GM18867 (cell line): ENCODE measurements at regions not wholly inside any gene's neighbourhood (a gene's known extent, or its start where the extent isn't known, plus 50 kb on each side); places are given as distances from the start of the nearest gene placed in this dataset.
A peak's percentile ranks its signal among the peaks of the same experiment; 100 is the strongest.

ENCODE experiments used
- ATAC-seq: cut with Tn5 transposase; IDR thresholded peaks from one replicate; pipeline ENCODE4 v1.9.1; 2021; ENCODE audit warnings: mild to moderate bottlenecking, moderate library complexity; ENCODE audit not compliant: unreplicated experiment

DNA sequence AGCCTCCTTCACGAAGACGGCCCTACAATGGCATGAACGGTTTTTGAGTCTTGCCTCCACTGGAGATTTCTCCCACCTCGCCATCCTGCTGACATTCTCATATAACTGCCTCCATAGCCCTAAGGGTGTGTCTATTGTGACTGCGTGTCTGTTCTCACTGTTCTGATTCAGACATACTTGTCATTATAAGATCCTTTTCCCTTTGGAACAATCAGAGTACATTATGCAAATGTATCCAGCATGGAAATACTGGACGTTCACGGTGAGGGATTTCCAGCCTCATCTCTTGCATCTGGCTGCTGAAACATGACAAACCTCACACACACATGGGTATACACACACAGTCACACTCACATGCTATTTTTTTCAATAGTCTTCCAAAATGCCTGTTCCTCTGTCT, 402.1 kb downstream of the DIRAS2 start:
- no peak for ATAC-seq

DNA sequence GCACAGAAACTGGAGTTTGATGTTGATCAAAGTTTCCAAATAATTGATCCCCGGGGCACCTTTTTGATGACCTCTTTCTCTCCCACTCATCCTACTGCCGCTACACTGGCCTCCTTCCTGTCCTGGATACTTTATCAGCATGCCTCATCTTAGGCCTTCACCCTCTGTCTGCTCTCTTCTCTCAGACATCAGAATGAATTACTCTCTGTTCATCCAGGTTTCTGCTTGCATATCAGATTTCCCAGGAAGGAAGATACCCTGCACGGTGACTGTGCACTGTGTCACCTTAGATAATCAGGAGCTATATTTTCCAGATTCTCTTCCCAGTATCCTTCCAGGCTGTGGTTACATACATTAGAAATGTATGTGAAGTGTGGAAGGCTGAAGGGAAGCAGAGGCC, 397.0 kb downstream of the DIRAS2 start:
- ATAC-seq, result no peak

DNA sequence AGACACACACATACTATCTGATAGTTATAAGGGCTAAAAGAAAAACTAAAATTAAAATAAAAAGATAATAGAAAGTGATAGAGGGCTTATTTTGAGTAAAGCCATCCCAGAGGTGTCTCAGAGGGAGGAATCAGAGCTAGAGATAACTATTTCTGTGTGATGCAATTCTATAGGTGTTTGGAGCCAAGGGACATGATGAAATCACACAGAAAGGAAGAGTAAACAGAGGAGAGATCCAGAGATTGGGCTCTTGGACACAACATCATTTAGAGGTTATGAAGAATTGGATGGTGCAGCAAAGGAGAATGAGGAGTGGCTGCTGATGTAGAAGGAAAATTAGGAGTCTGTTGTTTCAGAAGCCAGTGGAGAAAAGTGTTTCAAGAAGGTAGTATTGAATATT, 393.5 kb downstream of the DIRAS2 start:
- ATAC-seq, result no peak

DNA sequence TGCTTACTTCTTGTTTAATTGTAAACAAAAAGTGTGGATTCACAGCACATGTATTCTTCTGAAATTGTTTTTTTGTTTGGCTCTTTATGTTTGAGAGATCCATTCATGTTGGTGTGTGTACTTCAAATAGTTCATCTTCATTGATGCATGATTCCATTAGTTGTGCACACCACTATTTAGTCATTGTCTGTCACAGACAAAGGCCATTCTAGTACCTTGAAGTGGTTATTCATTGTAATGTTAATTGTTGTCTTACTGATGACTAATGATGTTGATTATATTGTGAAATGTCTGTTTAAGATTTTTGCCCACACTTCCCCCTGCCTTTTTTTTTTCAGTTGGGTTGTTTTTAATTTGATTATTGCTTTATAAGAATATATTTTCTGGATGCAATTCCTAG, 391.3 kb downstream of the DIRAS2 start:
- ATAC-seq, result no peak

DNA sequence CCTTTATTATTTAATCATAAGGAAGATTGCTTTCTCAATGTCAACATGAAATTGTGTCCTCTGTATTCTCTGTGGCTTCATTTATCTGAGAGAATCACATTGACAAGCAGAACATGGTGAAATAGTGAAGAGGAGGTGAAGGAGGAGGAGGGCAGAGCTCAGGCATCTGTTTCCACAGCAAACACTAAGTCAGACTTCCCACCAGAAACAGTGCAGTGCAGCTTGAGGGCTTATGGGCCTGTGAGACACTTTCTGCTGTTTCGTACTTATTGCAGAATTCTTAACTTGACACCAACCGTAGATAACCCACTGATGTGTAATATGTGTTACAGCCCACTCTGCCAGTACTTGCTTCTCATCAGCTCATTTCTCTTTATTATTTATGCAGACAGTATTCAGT, 386.3 kb downstream of the DIRAS2 start:
- no peak for ATAC-seq

DNA sequence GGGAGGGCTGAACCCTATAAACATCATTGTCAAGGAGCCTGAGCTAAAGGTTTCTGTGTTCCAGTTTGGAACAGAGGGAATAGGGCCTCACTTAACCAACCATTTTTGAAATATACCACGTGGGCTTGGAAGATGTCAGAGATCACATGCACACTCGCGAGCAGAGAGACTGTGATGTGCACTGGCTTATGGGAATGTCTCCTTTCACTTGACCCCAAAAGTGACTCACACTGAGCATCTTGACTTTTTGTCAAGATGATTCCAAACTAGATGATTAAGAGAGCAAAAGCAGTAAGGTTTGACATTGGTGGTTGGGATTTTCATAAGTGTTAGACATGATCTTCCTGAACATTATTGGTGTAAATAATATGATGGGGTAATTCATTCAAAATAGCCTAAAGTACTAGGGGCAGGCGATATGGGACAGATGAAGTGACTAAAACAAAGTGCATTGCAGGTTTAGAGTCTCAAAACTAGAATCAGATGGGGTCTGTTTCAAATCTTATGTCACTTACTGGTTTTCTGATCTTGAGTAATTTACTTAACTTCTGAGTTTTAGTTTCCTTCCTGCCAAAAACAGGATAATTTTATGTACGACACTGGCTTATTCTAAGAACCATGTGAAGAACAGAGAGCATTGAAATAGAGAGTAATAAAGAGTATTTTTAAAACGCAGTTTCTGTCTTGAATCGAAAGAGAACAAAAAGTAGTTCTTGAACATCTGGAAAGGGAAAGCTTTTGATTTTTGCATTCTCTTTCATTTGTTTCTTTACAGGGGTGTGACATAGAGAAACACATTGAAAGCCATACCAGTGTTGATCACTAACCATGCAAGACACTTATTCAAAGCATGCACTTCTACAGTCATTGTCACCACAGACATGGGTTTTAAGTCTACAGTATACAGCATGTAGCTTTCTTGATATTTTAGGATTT, 383.0 kb downstream of the DIRAS2 start:
- peak; percentile 73 for ATAC-seq

DNA sequence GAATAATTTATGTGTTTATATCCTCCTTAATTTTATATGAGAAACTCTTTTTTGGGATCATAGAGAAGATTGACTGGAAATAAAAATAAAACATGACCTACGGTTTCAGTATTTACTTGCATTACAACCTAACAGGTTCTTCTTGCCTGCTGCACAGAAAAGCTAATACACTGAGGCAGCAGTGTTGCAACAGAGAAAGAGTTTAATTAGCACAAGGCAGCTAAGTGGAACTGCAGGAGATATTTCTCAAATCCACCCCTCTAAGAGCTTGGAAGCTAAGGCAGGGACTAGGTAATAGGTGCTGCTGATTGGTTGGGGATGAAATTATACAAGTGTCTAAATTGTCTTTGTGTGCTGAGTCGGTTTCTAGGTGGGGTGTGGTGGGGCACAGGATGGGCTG, 380.9 kb downstream of the DIRAS2 start:
- ATAC-seq, result no peak

DNA sequence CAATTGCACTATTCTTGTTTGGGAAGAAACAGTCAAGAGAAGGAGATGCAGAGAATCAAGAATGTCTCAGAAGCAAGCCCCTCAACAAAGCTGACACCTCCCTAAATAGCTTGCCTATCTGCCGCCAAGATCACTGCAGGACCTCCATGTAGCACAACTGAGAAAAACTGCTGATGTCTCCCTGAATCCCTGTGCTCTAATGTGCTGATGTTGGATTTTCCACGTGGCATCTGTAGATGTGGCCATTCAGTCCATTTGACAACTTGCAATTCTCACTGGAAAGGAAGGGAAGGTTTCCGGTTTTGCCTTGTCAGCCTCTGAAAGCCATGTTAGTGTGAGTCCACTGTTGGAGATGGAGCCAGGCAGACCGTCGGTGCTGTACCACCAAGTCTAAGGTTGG, 374.0 kb downstream of the DIRAS2 start:
- no peak for ATAC-seq

DNA sequence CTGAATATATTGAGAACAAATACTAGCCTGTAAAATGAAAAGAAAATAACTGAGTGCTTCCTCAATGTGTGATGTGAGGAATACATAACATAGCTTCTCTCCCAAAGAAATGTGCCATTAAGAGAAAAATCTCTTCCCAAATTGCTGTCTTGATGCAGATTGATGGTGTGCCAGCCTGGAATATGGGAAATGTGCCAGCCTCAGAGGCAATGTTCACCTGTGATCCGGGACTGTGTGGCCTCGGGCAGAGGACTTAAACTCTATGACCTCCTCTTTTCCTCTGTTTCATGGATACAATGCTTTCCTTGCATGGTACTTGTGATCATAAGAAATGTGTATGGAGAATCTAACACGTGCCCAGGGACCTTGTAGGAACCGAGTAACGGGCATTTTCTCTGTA, 370.9 kb downstream of the DIRAS2 start:
- no peak for ATAC-seq

DNA sequence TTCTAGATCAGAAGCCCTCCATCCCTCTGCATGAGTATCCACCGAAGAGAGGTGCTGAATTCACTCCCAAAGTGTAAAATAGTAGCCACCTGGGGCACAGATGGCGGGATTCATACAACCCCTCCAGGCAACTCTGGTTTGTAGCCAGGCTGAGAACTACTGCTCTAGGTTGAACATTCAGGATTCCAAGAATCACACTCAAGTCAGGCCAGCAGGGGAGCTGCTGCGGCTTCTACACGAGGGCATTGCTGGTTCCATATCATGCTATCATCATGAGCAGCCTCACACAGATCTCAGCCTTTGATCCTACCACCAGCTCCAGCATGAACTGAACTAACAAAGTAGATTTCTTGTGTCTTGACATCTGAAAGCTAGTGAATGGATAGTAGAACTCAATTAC, 367.9 kb downstream of the DIRAS2 start:
- no peak for ATAC-seq

DNA sequence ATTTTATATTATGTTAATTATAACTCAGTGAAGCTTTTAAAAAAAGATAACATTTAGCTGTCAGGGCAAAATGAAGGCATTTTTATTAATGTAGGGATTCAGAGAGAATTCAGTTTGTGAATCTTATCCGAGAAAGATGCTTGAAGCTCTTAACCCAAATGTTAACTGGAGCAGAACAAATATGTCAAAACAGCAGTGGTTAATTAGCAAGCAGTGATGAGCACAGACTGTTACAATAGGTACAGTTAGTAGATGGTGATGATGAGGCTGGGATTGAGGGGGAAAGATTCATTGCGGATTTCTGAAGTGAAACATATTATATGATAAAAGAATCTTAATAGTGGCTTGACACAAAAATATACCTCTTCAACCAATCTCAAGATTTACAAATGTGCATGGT, 356.7 kb downstream of the DIRAS2 start:
- ATAC-seq, result no peak

DNA sequence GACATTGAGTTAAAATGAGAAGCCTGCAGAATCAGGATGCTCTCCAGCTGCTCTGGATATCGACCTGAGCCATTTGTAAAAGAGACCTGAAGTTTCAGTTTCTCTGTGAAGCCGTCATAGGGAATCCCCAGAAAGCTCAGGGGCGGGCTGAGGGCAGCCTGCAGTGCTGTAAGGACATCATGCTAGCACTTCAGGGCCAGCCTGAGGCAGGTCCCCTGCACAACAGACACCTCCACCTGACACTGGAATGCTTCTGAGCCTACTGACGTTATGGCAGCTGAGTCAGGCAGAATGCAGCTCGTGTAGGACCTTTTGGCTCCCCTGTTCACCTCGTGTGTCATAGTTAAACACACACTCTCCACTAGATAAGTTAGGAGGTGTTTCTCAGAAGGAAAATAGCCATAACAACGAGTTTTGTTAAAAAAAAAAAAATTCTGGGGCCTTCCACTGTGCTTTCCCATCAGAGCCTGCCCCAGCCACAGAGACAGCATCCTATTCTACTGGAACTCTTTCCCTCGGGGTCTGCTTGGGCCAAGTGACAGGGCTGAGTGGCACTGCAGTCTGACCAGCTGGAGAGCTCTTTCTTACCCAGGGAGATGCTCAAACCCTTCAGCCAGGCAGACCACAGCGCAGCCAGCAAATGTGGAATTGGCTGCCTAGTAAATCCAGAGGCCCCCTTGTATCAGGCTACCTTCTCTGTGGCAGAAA, 354.9 kb downstream of the DIRAS2 start:
- ATAC-seq, result peak; percentile 87

DNA sequence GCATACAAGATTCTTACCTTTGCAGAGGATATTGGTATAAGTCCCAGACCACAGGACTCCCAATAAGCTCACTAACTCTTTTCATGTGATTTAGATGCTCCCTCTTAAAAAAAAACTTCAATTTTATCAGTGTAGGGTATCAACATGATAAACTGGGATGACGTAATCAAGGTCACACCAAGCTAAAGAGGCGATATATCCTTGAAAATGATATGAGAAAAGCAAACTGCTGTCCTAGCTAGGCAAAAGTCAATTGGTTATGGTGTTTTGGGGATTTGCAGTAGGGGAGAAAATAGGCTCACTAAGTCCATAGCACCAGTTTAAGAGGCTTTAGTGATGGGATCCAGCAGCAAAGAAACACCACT, 354.4 kb downstream of the DIRAS2 start:
- ATAC-seq, result no peak

DNA sequence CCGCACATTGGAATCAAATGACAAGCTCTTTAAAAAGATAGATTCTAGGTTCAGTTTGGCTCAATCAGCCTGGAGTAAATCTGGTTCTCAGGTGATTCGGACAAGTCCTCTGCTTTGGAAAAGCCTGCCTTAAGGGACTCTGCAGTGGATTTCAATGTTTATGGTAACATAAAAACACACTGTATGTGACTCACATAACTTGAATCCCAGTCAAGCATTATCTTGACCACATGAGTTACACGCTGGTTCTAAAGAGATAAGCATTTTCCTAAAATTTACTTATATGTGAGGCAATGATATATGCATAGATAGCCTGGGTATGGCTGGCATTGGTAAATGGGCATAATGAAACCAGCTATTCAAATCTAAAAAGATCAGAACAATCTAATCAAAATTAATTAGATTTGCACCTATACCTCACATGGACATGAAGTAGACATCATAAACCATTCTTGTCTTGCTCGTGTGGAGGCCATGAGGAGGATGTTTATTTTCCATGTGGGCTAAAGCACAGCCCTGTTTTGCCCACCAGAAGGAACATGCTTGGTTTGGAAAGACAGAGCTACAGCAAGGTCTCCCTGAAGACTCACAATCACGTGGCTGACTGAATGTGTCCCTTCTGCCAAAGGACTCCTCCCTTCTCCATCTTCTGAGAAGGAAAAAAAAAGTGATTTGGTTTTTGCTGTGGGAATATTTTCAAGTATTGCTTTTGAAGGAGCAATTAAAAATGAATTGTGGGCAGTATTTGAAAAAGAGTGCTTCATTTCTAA, 351.7 kb downstream of the DIRAS2 start:
- no peak for ATAC-seq

DNA sequence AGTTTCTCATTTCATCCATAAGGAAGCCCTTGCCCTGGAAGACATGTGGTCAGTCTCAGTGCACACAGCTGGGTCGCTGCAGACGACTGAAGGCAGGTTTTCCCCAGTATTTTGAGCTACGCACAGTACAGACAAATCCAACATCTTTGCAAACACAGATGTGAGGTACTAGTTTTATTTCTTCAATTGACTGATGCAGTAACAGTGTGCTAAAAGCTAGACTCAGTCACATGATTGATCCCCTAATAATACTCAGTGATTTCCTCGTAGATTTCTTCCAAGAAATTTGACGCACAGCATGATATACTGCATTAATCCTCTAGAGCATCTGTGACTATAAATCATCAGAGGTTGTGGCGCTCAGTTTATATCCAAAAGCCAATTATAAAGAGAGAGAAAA, 346.1 kb downstream of the DIRAS2 start:
- no peak for ATAC-seq

DNA sequence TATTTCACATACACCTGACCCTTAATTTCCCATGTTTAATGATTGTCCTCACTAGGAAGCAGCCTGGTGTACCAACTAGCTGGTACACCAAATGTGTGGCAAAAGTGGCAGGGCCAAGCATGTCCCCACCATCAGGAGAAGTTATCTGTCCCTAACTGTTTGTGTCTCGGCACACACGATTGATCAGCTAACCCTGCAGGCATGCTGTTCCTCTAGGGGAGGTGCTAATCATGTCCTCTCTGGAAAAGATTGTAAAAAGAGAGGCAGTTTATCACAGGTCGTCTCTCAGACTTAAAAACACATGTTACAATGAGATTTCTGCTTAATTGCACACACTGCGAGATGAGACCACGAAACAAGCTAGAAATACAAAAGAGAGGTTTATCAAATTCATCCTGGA, 342.7 kb downstream of the DIRAS2 start:
- no peak for ATAC-seq

DNA sequence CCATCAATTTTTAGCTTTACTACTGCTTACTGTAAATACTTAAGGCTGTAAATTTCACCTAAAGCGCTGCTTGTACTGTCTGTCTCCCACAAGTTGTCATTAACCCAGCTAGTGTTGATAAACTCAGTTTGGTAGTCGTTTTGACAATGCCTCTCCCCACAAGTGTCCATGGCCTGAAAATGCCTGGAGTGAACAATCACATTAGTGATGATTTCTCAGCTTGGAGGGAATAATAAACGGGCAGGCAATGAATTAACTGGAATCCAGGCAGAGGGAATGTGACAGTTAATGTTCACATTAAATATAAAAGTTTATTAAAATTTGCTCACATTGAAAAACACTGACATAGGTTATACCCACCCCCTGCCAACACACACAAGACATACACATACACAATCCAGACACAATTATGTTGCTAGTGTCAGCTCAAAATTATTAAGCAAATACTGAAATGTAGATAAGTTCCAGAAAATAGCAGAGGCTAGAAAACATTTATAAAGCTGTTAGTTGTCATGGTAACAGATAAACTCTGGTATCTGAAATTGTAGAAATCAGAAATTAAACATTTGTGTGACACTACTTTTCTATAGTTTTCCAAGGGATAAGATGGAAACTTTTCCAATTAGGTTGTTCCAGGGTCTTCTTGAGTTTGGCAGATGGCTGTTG, 341.9 kb downstream of the DIRAS2 start:
- ATAC-seq, result no peak

DNA sequence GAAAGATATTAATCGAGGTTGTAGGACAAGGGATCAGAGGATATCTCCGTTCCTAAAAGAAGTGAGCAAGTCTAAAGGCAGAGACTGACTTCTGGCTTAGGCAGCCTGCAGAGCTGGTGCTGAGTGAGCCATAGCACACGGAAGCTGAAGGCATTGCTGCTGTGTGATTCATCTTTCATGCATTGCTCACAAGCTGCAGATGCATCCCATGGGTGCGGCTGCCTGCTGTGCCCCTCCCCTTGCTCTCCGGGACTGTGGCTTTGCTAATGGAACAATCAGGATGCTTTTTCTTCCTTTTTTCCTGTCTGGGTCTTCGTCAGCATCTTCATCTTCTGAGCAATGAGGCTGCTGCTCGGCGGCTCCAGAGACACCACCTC, 341.4 kb downstream of the DIRAS2 start:
- ATAC-seq, result no peak

DNA sequence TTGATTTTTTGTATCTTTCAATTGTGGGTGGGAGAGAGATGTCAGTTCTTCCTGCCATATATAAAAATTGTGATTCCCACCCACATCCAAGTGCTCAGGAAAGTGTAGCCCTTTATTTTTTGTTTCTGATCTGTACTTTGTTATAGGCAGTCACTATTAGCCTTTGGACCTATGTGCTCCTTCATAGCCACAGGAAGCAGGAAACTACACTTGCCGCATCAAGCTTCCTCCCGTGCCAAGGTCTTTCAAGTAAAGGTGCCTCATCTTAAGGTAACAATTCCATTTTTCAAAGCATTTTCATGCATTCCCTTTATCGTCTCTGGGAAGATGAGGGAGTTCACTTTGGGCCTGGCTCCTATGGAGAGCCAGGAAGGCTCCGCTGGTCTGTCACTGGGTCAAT, 339.0 kb downstream of the DIRAS2 start:
- no peak for ATAC-seq

DNA sequence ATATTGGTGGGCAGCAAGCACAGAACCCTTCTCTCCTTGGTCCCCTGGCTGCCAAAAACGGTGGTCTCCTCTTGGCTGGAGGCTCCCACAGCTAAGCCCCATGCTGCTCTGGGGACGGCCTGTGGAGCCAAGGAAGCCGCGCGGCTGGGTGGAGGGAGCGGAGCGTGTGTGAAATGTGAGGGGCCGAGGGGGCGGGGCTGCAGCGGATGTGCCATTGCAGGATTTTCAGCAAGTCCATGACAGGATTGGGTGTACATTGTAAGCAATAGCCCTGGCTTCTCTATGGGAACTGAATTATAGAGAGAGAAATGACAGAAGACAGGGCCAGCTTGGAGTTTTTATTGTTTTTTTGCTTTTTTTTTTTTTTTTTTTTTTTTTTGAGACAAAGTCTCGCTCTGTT, 336.5 kb downstream of the DIRAS2 start:
- no peak for ATAC-seq

DNA sequence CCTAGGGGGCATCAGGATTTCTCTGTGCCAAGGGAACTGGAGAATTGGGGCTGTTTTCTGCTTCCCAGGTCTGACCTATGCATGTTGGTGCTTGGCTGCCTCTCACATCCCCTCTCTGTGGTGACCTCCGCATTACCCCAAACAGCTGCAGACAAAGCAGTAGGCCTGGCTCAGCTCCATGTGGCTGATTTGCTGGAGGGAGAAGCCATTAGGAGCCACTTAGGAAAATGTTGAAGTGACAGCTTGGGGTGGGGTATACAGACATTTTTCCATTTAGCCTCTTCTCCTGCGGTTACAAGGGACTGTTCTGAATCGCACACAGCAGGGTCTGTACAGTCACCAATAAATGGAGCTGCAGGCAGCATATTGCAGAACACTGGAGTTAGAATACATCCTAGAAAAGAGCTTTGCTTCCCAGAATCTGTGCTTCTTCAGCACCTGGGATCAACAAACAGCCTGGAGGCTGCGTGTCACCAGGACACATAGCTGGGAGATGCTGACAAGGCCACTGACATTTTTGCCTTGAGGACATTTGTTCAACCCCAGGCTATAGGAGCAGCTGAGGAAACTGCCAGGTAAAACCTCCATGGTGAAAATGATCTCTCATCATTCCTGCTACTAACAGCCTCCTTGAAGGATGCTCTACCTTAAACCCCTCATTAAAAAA, 335.3 kb downstream of the DIRAS2 start:
- no peak for ATAC-seq
